ENCODE measurements at regions not wholly inside any gene's neighbourhood (a gene's known extent, or its start where the extent isn't known, plus 50 kb on each side); places are given as distances from the start of the nearest gene placed in this dataset.
A peak's percentile ranks its signal among the peaks of the same experiment; 100 is the strongest.
"Not testable (repeated sequence)": the region's sequence is repeated elsewhere in the genome, so short reads cannot be mapped to it uniquely, and the experiment has no call there.

DNA sequence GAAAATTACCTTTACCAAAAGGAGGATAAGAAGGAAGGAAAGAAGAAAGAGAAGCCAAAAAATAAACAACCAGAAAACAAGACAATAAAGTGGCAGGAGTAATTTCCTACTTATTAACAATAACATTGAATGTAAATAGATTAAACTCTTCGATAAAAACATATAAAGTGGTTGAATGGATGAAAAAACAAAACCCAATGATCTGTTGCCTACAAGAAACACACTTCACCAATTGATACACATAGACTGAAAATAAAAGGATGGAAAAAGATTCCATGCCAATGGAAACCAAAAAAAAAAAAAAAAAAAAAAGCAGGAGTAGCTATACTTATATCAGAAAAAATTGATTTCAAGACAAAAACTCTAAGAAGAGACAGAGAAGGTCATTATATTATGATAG, 518.9 kb downstream of the BCKDHB start:
- no peak for DNase-seq (ENCODE audit: low spot score)

DNA sequence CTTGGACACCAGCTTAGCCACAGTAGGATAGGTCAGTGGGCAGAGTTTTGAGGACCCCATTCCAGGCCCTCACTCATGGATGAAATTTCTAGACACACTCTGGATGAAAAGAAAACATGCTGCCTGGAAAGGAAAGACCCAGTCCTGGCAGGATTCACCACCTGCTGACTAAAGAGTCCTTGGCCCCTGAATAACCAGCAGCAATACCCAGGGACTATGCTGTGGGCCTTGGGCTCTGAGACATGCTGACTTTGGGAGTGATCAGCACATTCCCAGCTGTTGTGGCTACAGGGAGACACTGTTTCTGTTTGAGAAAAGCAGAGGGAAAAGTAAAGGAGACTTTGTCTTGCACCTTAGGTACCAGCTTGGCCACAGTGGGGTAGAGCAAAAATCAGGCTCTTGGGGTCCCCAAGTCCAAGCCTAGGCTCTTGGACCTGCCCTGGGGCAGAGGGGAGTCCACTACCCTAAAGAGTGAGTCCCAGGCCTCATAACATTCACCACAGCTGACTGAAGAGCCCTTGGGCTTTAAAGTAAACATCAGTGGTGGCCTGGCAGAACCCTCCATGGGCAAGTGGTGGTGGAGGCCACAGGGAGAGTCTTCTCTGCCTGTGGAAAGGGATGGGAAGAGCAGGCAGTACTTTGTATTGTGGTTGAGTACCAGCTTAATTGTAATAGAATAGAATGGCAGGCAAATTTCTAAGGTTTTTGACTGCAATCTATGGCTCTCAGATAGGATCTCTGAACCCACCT, 516.8 kb downstream of the BCKDHB start:
- DNase-seq (ENCODE audit: low spot score) = no peak

DNA sequence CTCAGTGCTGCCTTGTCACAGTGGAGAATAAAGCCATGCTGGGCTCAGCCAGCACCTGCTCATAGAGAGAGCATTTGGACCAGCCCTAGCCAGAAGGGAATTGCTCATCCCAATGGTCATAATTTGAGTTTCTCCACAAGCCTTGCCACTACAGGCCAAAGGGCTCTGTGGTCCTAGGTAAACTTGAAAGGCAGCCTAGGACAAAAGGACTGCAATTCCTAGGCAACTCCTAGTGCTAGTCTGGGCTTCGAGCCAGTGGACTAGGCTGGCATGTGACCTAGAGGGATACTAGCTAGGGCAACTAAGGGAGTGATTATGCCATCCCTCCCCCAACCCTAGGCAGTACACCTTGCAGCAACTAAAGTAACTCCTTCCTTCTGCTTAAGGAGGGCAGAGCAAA, 516.2 kb downstream of the BCKDHB start:
- no peak for DNase-seq (ENCODE audit: low spot score)

DNA sequence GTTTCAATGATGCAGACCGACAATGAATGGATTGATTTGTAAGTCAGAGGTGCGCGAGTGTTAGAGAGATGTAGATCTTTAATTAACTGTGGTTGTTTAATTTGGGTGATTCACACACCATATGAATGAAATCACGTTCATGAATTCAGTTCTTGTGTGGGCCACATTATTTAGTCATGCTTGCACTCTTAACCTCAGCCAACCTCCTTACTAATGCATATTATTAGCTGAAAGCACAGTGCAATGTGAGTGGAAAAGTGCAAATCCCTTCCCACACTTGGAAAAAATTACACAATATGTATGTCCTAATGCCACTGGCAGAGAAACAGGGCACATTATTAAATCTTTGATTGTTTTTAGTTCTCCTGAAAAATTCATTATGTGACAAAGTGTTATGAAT, 512.5 kb downstream of the BCKDHB start:
- no peak for DNase-seq (ENCODE audit: low spot score)

DNA sequence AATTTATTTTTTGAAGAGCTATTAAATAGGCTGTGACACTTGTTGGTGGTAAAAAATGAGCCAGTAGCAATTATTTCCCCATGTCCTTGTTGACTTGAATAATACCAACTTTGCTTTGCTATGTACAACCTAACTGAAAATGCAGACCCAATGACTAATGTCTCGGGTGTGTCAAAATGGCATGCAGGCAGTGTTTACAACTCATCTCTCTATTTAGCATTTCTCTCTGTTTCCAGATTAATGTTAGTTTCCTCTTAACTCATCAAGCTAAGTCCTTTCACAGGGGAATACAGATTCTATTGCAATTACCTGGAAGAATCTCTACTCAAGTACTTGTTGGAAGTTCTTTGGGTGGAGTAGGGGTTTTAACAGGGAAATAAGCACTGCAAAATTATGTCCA, 504.4 kb downstream of the BCKDHB start:
- no peak for DNase-seq (ENCODE audit: low spot score)

DNA sequence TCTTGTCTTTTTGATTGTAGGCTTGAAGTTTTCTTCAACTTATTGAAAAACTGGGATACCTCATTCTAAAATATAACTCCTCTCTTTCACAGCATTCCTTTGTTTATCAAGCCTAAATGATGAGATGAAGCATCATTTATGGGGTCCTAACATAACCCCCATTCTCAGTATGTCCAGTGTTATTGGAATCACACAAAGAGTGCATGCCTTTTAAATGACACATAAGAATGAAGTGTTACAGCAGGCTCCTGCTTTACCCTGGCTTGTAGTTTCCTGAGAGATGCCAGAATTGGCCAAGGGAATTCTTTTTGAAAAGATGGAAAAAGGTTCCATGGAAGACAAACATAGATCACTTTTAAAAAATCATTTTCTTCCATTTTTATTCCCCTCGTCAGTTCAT, 502.4 kb downstream of the BCKDHB start:
- DNase-seq (ENCODE audit: low spot score) = no peak

DNA sequence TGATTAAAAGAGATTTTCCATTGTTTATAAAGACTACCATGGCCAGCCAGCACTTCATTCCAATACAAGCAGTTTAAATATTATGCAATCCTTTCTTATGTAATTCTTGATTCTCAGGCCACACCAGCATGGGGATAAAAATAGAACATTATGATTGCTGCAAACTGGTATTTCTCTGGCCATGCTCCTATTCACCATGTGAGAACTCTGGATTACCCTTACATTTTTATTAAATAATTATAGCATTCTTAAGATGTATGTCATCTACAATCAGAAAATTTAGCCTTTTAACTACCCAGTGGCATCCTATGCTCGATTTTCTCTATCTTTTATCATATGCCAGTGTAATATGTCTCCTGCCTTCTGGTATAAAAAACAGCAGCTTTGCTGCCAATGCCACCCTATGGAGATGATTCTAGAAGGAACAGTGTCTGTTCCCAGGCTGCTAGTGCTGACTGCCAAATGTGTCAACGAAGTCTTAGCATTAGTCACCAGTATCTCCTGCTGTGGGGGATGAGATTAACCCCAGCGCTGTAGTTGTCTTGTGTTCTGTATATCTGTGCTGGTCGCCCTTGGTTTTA, 501.4 kb downstream of the BCKDHB start:
- no peak for DNase-seq (ENCODE audit: low spot score)

DNA sequence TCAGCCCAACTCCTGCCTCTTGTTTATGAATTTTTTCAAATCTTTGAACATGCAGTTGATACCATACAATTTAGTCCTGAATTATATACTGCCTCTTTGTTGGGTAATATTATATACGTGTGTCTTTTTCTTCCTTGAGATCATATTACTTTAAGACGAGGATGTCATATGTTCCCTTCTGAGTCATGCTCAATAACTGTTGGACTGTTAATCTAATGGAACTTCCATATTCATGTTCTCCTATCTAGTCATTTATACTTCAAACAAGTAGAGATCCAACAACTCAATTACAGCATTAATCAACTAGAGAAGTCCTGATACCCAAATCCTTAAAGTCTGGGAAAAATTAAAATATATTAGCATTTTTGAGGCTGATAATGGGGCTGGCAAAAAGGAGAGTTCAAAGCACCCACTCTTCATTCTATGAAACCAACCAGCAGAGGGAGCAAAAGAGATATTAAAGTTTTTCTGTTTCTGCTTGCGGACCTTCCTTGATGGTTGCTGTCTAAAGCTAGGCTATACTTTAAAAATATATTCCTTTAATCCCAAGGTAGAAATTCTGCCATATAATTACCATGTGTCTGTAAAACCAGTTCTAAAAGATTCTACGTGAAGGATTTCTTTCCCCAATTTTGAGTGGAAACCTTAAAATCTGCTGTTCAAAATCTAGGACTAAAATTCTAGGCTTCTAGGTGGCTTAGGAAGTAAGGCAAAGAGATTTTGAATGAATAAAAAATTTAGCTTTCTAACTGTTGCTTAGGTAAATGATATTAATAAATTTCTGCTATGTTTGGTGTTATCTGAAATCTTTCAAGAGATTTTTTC, 498.9 kb downstream of the BCKDHB start:
- peak; percentile 4 for DNase-seq (ENCODE audit: low spot score)

DNA sequence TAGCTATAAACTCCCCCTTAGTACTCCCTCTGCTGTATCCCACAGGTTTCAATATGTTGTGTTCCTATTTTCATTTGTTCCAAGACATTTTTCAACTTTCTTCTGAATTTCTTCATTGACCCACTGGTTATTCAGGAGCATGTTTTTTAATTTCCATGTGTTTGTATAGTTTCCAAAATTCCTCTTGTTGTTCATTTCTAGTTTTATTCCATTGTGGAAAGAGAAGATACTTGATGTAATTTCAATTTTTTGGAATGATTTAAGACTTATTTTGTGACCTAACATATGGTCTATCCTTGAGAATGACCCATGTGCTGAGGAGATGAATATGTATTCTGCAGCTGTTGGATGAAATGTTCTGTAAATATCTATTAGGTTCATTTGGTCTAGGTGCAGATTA, 497.2 kb downstream of the BCKDHB start:
- DNase-seq (ENCODE audit: low spot score) = no peak

DNA sequence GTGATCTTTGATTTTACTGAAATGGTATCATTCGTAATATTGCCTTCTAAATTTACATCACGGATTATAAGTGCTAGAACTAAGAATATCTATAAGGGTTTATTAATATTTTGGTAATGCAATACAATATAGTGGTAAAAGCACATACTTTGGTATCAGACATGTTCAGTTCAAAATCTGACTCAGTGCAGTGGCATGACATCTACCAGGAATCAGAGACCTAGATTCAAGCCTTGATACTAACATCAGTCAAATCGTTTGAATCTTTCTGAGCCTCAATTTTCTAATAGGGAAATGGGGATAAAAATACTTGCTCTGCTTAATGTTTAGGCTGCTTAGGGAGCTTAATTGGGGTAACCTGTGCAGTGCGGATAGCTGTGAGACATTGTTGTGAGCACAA, 488.0 kb downstream of the BCKDHB start:
- no peak for DNase-seq (ENCODE audit: low spot score)

DNA sequence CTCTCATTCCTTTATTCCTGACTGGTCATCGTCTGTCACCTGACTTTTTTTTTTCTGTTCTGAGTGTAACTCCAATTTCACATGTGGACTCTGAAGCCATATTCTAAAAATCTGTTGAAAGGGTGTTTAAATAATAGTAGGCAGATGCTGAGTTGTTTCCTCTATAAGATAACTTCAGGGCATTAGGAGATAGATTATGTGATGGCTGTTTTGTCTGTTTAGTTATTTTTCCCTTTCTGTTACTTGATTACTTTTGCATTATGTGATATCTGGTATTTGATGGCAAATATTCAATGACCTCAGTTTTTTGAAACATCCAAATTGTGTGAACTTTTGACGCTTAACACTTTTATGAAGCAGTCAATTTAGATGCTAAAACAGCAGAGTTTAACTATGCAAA, 486.0 kb downstream of the BCKDHB start:
- no peak for DNase-seq (ENCODE audit: low spot score)

DNA sequence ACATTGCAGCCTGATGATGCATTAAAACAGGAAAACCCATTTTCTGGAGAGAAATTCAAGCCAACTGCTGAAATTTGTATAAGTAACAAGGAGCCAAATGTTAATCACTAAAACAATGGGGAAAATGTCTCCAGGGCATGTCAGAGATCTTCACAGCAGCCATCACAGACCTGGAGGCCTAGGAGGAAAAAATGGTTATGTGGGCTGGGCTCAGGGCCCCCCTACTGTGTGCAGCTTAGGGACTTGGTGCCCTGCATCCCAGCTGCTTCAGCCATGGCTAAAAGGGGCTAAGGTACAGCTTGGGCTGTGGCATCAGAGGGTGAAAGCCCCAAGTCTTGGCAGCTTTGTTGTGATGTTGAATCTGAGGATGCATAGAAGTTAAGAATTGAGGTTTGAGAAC, 479.8 kb downstream of the BCKDHB start:
- DNase-seq (ENCODE audit: low spot score) = no peak

DNA sequence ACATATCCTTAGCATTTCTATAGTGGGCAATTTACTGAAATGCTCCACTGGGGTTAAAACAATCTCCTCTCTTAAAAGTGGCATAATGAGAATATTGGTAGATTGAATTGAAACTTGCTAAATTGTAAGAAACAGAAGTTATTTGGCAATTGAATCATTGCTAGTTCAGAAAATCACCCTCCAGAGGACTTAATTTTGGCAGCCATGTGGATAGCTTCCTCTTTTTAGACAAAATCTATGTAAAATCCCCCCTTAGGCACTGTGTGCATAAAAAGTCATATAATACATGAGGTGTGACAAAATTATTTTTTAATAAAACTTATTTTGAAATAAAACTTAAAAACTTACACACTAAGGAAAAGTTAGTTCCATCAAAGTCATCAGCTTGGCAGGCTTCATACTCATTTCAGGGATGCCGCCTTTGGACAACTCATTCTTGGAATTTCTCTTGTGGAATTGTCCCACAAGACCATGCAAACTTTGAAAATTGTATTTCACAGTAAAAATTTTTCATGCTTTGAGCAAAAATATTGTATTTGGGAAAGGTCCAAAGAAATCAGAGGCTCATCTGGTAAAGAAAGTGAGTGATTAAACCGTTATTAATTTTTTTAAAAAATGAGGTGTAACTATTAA, 473.0 kb downstream of the BCKDHB start:
- no peak for DNase-seq (ENCODE audit: low spot score)

DNA sequence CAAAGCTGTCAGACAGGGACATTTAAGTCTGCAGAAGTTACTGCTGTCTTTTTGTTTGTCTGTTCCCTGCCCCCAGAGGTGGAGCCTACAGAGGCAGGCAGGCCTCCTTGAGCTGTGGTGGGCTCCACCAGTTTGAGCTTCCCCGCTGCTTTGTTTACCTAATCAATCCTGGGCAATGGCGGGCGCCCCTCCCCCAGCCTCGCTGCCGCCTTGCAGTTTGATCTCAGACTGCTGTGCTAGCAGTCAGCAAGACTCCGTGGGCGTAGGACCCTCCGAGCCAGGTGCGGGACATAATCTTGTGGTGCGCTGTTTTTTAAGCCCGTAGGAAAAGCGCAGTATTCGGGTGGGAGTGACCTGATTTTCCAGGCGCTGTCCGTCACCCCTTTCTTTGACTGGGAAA, 466.8 kb downstream of the BCKDHB start:
- DNase-seq (ENCODE audit: low spot score) = not testable (repeated sequence)

DNA sequence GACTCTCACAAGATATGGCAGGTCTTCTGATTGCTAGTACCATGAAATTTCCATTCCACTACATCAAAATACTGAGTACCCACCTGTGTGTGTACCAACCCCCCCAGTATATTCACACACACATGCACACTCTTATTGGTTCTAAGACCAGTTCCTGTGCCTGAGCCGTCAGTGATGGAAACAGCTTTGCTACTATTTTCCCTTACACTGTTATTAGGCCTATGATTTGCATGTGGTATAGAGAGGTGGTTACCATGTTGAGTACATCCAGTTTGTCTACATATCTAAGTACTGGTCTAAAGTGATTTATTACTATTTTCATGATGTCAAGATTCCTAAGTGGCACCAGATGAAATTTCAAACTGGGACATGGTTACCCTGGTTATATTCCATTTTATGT, 459.9 kb downstream of the BCKDHB start:
- DNase-seq (ENCODE audit: low spot score) = no peak

DNA sequence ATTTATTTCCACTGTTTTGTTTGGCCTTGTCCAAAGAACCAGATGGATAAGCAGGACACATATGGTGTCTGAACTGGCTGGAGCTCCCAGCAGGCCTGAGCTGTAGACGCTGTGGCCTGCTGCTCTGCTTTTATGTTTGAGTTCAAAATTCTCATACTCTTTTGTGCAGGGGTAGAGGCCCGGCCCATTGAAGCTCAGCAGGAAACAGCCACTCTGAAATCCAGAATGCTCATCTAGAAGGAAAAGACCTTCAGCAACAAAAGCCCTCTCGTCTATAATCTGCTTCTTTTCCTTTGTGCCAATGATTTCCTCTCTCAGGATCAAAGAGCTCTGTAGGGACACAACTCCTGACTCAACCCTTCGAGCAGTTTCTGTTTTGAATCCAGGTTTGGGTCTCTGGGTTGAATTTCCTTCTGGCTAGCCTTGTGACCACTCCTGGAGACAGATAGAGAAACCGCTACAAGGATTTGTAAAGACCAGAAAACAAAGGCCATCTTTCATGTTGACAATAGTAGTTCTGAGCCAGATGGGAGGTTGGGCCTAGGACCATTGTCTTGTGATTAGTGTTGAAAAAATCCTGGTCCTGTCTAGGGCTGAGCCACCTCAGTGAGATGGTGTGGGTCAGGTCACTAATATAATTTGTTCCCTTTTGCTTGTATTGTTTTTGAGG, 446.7 kb downstream of the BCKDHB start:
- no peak for DNase-seq (ENCODE audit: low spot score)

DNA sequence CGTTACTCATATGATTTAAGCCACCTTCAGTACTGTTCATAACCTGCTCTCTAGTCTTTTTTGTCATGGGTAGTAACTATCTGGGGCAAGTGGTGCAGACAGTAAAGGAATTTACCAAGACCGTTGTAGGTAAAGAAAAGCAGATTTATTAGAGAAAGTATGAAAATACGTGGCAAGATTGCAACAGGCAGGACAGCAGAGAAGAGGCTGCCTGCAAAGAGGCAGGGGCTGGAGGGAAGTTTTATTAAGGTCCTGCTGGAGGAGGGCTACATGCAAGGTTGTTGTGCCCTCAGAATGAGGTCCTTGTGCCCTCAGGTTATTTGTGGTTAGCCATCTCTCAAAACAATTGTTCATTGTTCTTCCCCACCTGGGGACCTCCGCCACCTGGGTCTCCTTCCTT, 444.3 kb downstream of the BCKDHB start:
- no peak for DNase-seq (ENCODE audit: low spot score)

DNA sequence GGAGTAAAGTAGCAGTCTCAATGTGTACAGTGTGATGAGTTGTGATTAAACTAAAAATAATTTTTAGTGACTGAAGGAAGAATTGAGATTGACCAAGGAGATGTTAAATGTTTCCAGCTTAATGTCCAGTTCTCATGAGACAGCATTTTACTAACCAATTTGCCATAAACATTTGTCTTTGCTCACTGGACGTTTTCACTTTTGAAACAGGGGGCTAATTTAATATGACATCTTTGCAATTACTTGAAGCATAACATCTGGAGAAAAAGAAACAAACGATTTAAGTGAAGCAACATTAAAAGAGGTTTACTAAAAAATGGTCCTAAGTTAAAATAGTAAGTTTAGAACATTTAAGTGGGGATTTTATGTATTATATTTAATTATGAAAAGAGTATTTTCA, 443.8 kb downstream of the BCKDHB start:
- DNase-seq (ENCODE audit: low spot score) = no peak

DNA sequence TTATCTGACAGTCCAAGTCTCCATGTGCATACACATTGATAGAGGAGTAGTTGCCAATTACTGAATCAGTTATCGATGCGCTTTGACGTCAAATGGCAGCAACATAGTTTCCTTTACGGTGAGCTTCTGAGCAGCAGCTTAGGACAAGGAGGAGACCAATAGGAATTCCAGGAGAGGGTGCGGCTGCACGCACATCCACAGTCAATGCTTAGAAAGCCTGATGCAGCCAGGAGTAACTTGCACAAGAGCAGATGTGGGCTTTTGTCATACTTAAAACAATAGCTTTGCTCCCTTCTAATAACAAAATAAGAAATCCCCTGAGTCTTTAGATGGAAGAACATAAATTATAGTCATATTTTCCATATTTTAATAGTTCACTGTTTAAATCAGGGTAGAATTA, 442.1 kb downstream of the BCKDHB start:
- no peak for DNase-seq (ENCODE audit: low spot score)

DNA sequence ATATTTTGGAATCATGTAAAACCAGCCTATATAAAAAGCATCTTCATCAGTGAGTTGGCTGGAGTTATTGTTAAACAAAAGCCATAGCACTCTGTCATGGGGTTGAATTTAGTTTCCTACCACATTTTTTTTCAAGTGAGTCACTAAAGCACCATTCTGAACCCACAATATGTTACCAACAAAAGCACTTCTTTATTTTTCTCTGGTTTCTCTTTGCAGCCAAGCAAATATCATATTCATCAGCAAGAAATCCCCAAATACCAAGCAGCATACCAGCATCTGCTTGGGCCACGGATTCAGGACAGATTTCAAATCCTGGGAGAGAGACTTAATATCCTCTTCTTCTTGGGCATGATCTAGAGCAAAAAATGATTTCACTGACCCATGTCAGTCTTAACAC, 441.4 kb downstream of the BCKDHB start:
- no peak for DNase-seq (ENCODE audit: low spot score)

DNA sequence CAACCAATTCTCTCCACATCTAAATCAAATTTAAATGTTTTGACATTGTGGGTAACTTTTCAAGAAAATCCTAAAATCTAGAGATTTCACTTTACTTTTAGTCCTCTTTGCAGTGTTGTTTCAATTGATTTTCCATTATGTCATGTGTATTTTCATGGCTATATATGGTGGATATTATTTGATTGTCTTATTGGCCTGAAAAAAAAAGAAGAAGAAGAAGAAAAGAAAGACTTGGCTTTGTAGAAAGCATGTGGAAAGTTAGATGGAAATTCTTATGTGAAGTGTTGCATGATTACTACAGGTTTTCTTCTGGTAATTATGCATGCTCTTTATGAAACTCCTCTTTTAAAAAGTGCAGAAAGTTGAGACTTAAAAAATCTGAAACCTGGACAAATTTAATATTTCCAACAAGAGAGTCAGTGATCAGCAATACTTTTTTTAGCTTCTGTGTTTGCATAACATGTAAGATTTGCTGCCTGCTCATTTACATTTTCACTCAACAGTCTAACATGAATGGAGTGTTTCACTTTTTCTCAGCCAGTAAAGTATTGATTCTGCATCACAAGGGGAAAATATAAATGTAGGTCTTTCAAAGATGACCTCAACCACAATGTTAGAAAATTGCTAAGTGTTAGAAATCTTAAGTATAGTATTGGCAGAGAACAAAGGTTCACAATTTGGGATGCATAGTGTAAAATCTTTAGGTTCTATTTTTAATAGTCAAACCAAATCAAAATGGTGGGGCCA, 438.7 kb downstream of the BCKDHB start:
- DNase-seq (ENCODE audit: low spot score) = no peak

DNA sequence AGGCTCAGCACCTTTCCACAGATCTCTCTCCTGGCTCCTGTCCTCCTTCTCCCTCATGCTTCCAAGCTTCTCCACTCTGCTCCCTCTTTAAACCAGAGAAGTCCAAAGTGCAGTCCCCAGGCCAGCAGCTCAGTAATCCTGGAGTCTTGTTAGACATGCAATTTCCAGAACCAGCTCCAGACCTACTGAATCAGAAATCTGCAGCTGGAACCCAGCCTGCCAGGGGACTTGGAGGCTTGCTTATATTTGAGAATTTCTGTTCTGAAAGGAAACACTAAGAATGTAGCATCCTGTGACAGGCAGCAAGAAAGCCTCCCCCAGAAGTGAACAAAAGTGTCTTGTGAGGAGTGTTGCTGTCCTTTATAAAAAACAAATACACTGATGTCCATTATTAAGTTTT, 438.1 kb downstream of the BCKDHB start:
- no peak for DNase-seq (ENCODE audit: low spot score)

Measured in HuH-7.5 (cell line).